ENCODE measurements at regions not wholly inside any gene's neighbourhood (a gene's known extent, or its start where the extent isn't known, plus 50 kb on each side); places are given as distances from the start of the nearest gene placed in this dataset.

- no peak for DNase-seq (ENCODE audit: low spot score)
Measured at GRCh38 chr2:100627330-100628300, 64.8 kb downstream of the PDCL3 start.

- no peak for DNase-seq (ENCODE audit: low spot score)
Measured at GRCh38 chr2:100628506-100628905, 65.7 kb downstream of the PDCL3 start.

GRCh38 chr2:100629309-100629708, 66.5 kb downstream of the PDCL3 start:
- DNase-seq (ENCODE audit: low spot score): no peak

GRCh38 chr2:100630473-100630977, 67.7 kb downstream of the PDCL3 start:
- no peak for DNase-seq (ENCODE audit: low spot score)

GRCh38 chr2:100632037-100632436, 69.2 kb downstream of the PDCL3 start:
- DNase-seq (ENCODE audit: low spot score): no peak

GRCh38 chr2:100632759-100633158, 70.0 kb downstream of the PDCL3 start:
- DNase-seq (ENCODE audit: low spot score): no peak

- DNase-seq (ENCODE audit: low spot score): no peak
Measured at GRCh38 chr2:100639588-100640390, 77.0 kb downstream of the PDCL3 start.

- no peak for DNase-seq (ENCODE audit: low spot score)
Measured at GRCh38 chr2:100640431-100641124, 77.8 kb downstream of the PDCL3 start.

GRCh38 chr2:100641125-100641435, 78.3 kb downstream of the PDCL3 start:
- DNase-seq (ENCODE audit: low spot score): no peak

- no peak for DNase-seq (ENCODE audit: low spot score)
Measured at GRCh38 chr2:100642425-100642824, 79.6 kb downstream of the PDCL3 start.

- no peak for DNase-seq (ENCODE audit: low spot score)
Measured at GRCh38 chr2:100643467-100643866, 80.7 kb downstream of the PDCL3 start.

- DNase-seq (ENCODE audit: low spot score): no peak
Measured at GRCh38 chr2:100643906-100644501, 81.2 kb downstream of the PDCL3 start.

GRCh38 chr2:100645695-100646429, 83.1 kb downstream of the PDCL3 start:
- no peak for DNase-seq (ENCODE audit: low spot score)

- DNase-seq (ENCODE audit: low spot score): no peak
Measured at GRCh38 chr2:100647709-100648108, 84.9 kb downstream of the PDCL3 start.

GRCh38 chr2:100650151-100650550, 87.4 kb downstream of the PDCL3 start:
- DNase-seq (ENCODE audit: low spot score): no peak

- DNase-seq (ENCODE audit: low spot score): no peak
Measured at GRCh38 chr2:100653449-100654035, 90.7 kb downstream of the PDCL3 start.

GRCh38 chr2:100654611-100655010, 91.8 kb downstream of the PDCL3 start:
- DNase-seq (ENCODE audit: low spot score): no peak

GRCh38 chr2:100655446-100655845, 92.7 kb downstream of the PDCL3 start:
- no peak for DNase-seq (ENCODE audit: low spot score)

GRCh38 chr2:100655936-100656534, 93.2 kb downstream of the PDCL3 start:
- no peak for DNase-seq (ENCODE audit: low spot score)

- DNase-seq (ENCODE audit: low spot score): no peak
Measured at GRCh38 chr2:100658017-100658416, 95.2 kb downstream of the PDCL3 start.
